ENCODE measurements at regions not wholly inside any gene's neighbourhood (a gene's known extent, or its start where the extent isn't known, plus 50 kb on each side); places are given as distances from the start of the nearest gene placed in this dataset.
"Not testable (repeated sequence)": the region's sequence is repeated elsewhere in the genome, so short reads cannot be mapped to it uniquely, and the experiment has no call there.

- no peak for DNase-seq (ENCODE audit: low read depth)
Observed at GRCh38 chr11:103584720-103585119, 451.7 kb upstream of the DDI1 start.

GRCh38 chr11:103585401-103585800 lies 451.0 kb upstream of the DDI1 start:
- no peak for DNase-seq (ENCODE audit: low read depth)

DNA sequence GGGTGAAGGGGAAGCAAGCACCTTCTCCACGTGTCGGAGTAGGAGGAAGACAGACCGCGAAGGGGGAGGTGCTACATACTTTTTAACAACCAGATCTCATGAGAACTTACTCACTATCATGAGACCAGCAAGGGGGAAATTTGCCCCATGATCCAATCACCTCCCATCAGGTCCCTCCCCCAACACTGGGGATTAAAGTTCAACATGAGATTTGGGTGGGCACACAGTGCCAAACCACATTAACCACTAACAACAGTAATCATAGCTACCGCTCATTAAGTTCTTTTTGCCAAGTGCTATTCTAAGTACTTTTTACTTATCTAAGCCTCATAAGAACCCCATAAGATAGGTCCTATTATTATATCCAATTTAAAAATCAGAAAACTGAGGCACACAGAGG lies 450.5 kb upstream of the DDI1 start:
- DNase-seq (ENCODE audit: low read depth), result no peak

DNA sequence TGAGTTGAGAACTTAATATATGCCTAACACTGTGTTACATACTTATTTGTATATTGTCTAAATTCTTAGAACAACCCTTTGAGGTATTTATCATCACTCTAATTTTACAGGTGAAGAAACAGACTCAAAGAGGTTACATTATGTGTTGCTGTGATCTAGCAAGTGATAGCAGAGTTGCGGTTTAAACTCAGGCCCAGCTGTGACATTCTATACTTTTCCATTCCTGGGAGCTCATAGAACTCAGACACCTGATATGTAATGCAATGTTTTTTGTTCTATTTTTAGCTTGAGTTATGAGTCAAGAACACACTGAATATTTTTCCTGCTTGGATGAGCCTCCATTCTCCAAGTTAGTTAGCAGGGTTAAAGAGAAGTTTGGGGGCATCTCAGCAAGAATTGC lies 449.7 kb upstream of the DDI1 start:
- DNase-seq (ENCODE audit: low read depth), result peak; percentile 80

DNA sequence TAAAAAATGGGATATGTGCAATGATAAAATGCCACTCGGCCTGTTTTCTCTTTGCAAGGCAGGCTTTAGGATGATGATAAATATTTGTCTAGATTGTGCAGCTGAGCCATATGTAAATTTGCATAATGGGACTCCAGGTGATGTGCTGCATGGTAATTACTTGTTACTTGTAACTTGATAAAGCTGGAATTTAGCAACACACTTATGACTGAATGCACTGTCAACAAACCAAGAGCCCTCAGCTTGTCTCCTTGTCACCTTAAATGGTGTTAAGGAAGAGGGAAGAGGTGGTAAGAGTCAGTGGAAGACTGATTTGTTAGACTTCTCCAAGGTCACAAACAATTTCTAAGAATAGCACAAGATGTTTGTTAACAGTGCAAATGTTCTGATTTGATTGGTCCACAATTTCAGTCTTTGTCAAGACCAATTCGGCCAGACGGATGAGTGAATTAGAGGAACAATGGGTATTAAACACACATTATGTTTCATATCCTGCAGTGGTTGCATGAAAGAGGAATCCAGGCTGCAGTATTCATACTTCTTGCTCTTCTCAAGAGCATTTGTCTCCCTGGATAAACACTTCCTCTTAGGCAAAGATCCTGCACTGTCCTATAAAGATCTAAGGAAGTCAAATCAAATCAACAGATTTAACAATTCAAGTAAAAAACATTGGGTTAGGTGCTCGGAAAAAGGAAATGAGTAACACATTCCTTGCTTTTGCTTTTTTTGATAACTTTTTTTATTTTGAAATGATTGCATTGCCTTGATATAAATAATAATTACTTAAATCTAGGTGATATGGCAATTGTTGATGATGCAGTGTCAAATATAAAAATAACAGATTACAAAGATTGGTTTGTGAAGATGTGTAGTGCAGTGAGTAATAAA lies 448.3 kb upstream of the DDI1 start:
- DNase-seq (ENCODE audit: low read depth), result no peak

DNA sequence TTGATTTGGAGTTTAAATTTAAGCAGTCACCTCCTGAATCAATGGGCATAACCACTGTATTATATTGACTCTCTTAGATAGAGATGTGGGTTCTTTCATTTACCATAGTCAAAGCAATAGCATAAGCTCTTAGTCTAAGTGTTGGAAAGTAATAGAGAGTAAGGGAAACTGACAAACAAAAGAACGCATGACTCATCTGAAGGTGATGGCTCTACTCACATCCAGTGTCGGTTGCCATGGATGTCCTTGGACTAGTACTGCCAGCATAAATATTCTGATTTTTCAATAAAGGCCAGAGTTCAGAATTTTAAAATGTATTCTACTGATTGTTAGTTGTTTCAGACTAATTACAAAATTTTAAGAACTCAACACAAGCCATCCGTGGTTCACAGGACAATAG lies 444.9 kb upstream of the DDI1 start:
- DNase-seq (ENCODE audit: low read depth), result no peak

GRCh38 chr11:103594283-103594682 lies 442.2 kb upstream of the DDI1 start:
- DNase-seq (ENCODE audit: low read depth), result no peak

DNA sequence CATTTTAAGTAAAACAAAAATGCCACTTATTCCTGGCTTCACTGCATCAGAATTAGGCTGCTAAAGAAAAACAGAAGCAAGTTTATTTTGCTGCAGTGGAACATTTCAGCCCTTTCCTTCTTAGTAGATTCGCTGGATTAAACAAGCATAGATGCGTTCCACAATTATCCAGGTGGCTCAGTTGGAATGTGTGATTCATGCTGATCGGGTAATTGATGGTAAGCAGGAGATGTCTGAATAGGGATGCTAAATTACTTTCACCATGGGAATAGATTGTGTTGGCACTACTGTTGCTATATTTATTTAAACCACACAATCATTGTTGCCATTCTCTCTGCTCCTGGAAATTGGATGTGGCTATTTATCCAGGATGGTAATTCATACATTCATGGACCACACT lies 440.1 kb upstream of the DDI1 start:
- DNase-seq (ENCODE audit: low read depth), result no peak

GRCh38 chr11:103601225-103601846 lies 435.1 kb upstream of the DDI1 start:
- peak; percentile 64 for DNase-seq (ENCODE audit: low read depth)

- DNase-seq (ENCODE audit: low read depth), result no peak
Observed at GRCh38 chr11:103602840-103603239, 433.6 kb upstream of the DDI1 start.

DNA sequence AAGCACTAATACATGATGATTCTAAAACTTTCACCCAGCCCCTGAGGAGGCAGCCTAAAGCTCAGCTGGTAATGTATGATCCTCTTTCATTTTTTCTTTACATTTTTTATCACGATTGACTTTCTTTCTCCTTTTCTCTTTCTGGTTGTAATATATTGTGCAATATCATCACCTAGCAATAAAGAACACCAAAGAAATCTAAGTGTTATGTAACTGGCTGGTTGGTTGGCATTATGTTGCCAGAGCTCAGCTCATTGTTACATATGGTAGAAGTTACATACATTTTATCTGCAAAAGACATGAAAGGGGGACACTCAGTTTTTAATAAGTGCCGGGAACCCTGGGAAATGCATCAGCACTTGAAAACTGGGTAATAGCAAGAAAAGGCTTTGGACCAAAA lies 432.1 kb upstream of the DDI1 start:
- no peak for DNase-seq (ENCODE audit: low read depth)

GRCh38 chr11:103608566-103608965 lies 427.9 kb upstream of the DDI1 start:
- DNase-seq (ENCODE audit: low read depth), result peak; percentile 67

GRCh38 chr11:103609117-103610066 lies 427.0 kb upstream of the DDI1 start:
- DNase-seq (ENCODE audit: low read depth), result peak; percentile 97

DNA sequence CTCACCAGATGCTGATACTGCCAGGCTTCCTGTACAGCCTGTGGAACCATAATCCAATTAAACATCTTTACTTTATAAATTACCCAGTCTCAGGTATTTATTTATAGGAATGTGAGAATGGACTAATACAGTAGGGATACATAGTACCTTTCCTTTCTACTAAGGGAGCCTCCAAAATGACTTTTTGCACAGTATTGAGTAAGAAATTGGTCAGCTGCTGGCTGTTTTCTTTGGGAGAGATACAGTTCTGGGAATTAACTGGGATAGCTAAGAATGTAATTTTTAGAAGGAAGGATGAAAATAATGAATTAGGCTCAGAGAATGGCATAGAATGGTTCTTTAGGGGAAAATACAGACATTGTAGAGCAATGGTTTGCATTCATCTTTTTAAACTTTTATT lies 426.0 kb upstream of the DDI1 start:
- DNase-seq (ENCODE audit: low read depth), result peak; percentile 25

GRCh38 chr11:103611526-103612260 lies 424.7 kb upstream of the DDI1 start:
- DNase-seq (ENCODE audit: low read depth), result not testable (repeated sequence)

DNA sequence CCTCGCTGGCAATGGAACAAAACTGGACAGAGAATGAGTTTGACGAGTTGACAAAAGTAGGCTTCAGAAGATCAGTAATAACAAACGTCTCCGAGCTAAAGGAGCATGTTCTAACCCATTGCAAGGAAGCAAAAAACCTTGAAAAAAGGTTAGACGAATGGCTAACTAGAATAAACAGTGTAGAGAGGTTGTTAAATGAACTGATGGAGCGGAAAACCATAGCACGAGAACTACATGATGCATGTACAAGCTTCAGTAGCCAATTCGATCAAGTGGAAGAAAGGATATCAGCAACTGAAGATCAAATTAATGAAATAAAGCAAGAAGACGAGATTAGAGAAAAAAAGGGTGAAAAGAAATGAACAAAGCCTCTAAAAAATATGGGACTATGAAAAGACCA lies 424.0 kb upstream of the DDI1 start:
- not testable (repeated sequence) for DNase-seq (ENCODE audit: low read depth)

- DNase-seq (ENCODE audit: low read depth), result not testable (repeated sequence)
Observed at GRCh38 chr11:103616586-103616985, 419.9 kb upstream of the DDI1 start.

DNA sequence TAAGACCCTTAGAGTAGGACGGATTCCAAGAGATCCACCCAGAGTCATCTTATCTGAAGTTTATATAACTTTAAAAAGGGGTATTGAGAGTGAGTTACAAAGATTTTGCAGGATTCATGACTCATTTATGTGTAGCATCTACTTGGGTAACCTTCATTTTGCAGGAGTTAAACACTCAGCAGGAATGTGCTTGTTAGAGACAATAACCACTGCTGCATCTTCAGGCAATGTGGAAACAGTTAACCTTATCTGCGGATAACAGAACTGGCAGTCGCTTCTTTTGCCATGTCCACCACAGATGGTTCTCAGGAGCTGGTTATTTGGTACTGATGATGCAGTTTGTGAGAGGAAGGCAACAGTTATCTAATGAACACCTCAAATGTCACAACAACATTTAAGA lies 417.9 kb upstream of the DDI1 start:
- peak; percentile 27 for DNase-seq (ENCODE audit: low read depth)

- peak; percentile 46 for DNase-seq (ENCODE audit: low read depth)
Observed at GRCh38 chr11:103619480-103619879, 417.0 kb upstream of the DDI1 start.

GRCh38 chr11:103619938-103620337 lies 416.5 kb upstream of the DDI1 start:
- DNase-seq (ENCODE audit: low read depth), result no peak

- no peak for DNase-seq (ENCODE audit: low read depth)
Observed at GRCh38 chr11:103622296-103622695, 414.1 kb upstream of the DDI1 start.

All from LHCN-M2 (cell line).